DND-41 (cell line): ENCODE measurements at regions not wholly inside any gene's neighbourhood (a gene's known extent, or its start where the extent isn't known, plus 50 kb on each side); places are given as distances from the start of the nearest gene placed in this dataset.

Experiments used
- EZH2 ChIP-seq: IDR thresholded peaks from 3 replicates; pipeline ENCODE4 v1.6.1; 2012; ENCODE audit warnings: borderline replicate concordance, low read depth, mild to moderate bottlenecking, moderate library complexity, low read length, inconsistent platforms; ENCODE audit not compliant: severe bottlenecking
- TF ChIP-seq, protein P1 (sequence below): IDR thresholded peaks from 2 replicates; pipeline ENCODE4 v1.5.1; 2012; ENCODE audit warnings: borderline replicate concordance, low read length, moderate library complexity, mild to moderate bottlenecking; ENCODE audit not compliant: poor library complexity, severe bottlenecking; ENCODE audit errors: extremely low read depth

DNA sequence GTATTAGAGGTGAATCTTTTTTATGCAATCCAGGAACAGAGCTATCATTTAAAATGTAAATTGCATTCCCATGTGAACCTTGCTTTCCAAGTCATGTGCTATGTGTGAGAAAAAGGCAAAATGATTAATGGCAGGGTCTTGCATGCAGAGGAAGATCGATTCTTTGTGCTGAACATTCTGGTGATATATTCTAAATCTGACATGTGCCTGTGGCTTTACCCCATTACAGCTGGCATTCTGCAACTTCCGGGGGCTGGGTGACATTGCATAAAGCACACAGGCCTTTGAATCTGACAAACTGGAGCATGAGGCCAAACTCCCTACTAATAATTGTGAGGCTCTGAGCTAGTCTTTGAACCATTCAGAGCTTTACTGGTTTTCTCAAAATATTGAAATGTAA is 1449.7 kb downstream of the CDH8 start:
- TF ChIP-seq, protein P1, sequence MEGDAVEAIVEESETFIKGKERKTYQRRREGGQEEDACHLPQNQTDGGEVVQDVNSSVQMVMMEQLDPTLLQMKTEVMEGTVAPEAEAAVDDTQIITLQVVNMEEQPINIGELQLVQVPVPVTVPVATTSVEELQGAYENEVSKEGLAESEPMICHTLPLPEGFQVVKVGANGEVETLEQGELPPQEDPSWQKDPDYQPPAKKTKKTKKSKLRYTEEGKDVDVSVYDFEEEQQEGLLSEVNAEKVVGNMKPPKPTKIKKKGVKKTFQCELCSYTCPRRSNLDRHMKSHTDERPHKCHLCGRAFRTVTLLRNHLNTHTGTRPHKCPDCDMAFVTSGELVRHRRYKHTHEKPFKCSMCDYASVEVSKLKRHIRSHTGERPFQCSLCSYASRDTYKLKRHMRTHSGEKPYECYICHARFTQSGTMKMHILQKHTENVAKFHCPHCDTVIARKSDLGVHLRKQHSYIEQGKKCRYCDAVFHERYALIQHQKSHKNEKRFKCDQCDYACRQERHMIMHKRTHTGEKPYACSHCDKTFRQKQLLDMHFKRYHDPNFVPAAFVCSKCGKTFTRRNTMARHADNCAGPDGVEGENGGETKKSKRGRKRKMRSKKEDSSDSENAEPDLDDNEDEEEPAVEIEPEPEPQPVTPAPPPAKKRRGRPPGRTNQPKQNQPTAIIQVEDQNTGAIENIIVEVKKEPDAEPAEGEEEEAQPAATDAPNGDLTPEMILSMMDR, result no peak
- TF ChIP-seq EZH2, result no peak
